ENCODE measurements at regions not wholly inside any gene's neighbourhood (a gene's known extent, or its start where the extent isn't known, plus 50 kb on each side); places are given as distances from the start of the nearest gene placed in this dataset.

DNA sequence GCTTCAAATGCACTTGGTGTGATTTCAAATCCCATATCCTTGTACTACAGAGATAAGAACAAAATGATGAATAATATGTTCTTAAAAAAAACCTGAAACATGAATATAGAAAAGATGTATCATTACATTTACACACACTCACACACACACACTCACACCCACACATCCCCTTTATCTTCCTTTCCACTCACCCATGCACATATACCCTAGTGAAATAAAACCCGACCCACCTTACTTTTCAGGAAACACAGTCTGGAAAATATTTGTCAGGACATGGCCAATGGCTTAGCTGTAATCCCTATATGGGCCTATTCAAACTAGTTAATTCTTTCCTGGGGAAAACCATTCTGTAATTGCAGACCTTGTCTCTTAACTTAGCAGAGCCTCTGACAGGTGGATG lies 60.8 kb upstream of the EDN1 start:
- TF ChIP-seq CTCF (IDR thresholded peaks at IDR 0.05) = no peak
- Histone ChIP-seq H3K9me3 (no peaks in the 10 kb centered on the region), H3K27me3 (replicated peaks; ENCODE audit: insufficient read depth) (no peaks in the 10 kb centered on the region), H3K4me1 (ENCODE audit: control insufficient read depth in 1 of 2, low read depth in 2 of 2) (peaks cover 0 to 7% of the 10 kb centered on the region in 2 donors), H3K27ac (no peak overlapping the region), H3K4me3 (no peak overlapping the region), H3K36me3 (no peaks in the 10 kb centered on the region)
- DNase-seq (ENCODE audit: low spot score) = no peak
- no peak for ATAC-seq (ENCODE audit: insufficient number of reproducible peaks, low FRiP score, low read depth)

DNA sequence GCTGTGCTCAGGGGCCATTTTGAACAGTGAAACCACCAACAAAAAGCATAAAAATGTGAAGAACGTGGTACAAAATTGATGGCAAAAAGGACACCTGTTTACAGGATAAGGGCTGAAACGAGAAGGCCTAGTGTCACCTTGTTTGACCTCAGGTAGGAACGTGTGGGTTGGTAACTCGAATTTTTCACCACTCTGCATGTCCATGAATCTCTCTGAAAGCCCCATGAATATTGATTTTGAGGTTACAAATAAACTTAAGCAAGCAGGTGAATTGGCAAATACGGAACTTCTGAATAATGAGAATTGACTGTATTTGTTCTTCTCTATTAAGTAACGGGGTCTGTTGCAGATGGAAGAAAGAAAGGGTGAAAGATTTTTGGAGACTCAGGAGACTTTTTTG lies 59.6 kb upstream of the EDN1 start:
- no peaks in the 10 kb centered on the region for H3K27me3 ChIP-seq (replicated peaks; ENCODE audit: insufficient read depth)
- peaks cover 0 to 7% of the 10 kb centered on the region in 2 donors for H3K4me1 ChIP-seq (ENCODE audit: control insufficient read depth in 1 of 2, low read depth in 2 of 2)
- no peak overlapping the region for H3K27ac ChIP-seq
- DNase-seq (ENCODE audit: low spot score) (no peak), ATAC-seq (ENCODE audit: insufficient number of reproducible peaks, low FRiP score, low read depth) (no peak)
- H3K36me3 ChIP-seq = no peaks in the 10 kb centered on the region
- no peaks in the 10 kb centered on the region for H3K9me3 ChIP-seq
- TF ChIP-seq CTCF (IDR thresholded peaks at IDR 0.05) = no peak
- no peak overlapping the region for H3K4me3 ChIP-seq

DNA sequence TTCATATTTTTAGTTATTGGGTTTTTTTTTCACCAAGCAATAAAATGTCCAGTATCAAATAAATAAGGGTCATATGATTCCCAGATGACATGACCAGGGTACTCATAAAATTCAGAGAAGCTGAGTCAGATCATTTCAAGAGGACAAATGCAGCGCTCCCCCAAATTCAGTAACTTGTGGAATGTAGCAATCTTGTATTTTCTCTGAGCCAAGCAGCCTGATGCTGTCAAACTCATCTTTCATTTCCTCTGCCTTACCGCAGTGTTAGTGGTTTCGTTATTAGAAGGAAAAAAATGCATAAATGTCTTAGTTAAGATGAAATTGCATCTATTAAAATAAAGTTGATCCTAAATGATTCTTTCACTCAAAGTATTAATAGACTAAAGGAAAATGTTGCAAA lies 57.8 kb upstream of the EDN1 start:
- no peaks in the 10 kb centered on the region for H3K27me3 ChIP-seq (replicated peaks; ENCODE audit: insufficient read depth)
- H3K27ac ChIP-seq = no peak overlapping the region
- H3K36me3 ChIP-seq = no peaks in the 10 kb centered on the region
- no peak for ATAC-seq (ENCODE audit: insufficient number of reproducible peaks, low FRiP score, low read depth)
- DNase-seq (ENCODE audit: low spot score) = no peak
- H3K9me3 ChIP-seq = no peaks in the 10 kb centered on the region
- H3K4me3 ChIP-seq = no peak overlapping the region
- H3K4me1 ChIP-seq (ENCODE audit: control insufficient read depth in 1 of 2, low read depth in 2 of 2) = peaks cover 0 to 7% of the 10 kb centered on the region in 2 donors
- TF ChIP-seq CTCF (IDR thresholded peaks at IDR 0.05) = no peak

GRCh38 chr6:12232821-12233220 lies 57.3 kb upstream of the EDN1 start:
- no peak for TF ChIP-seq CTCF (IDR thresholded peaks at IDR 0.05)
- H3K27me3 ChIP-seq (replicated peaks; ENCODE audit: insufficient read depth) = no peaks in the 10 kb centered on the region
- H3K4me1 ChIP-seq (ENCODE audit: control insufficient read depth in 1 of 2, low read depth in 2 of 2) = peaks cover 0 to 7% of the 10 kb centered on the region in 2 donors
- no peak for ATAC-seq (ENCODE audit: insufficient number of reproducible peaks, low FRiP score, low read depth)
- H3K27ac ChIP-seq = no peak overlapping the region
- no peak for DNase-seq (ENCODE audit: low spot score)
- no peaks in the 10 kb centered on the region for H3K36me3 ChIP-seq
- H3K9me3 ChIP-seq = no peaks in the 10 kb centered on the region
- H3K4me3 ChIP-seq = no peak overlapping the region

- DNase-seq (ENCODE audit: low spot score) (no peak), ATAC-seq (ENCODE audit: insufficient number of reproducible peaks, low FRiP score, low read depth) (peak; percentile 79)
- Histone ChIP-seq H3K9me3 (no peaks in the 10 kb centered on the region), H3K4me3 (no peak overlapping the region), H3K27me3 (replicated peaks; ENCODE audit: insufficient read depth) (no peaks in the 10 kb centered on the region), H3K4me1 (ENCODE audit: control insufficient read depth in 1 of 2, low read depth in 2 of 2) (peaks cover 0 to 7% of the 10 kb centered on the region in 2 donors), H3K27ac (no peak overlapping the region), H3K36me3 (no peaks in the 10 kb centered on the region)
- TF ChIP-seq CTCF (IDR thresholded peaks at IDR 0.05) = peak; percentile 83
Measured at GRCh38 chr6:12233693-12234571, 56.2 kb upstream of the EDN1 start.

Data from thoracic aorta (tissue), 2 donors.